CD4-positive, alpha-beta T cell (primary cell): ENCODE measurements at regions not wholly inside any gene's neighbourhood (a gene's known extent, or its start where the extent isn't known, plus 50 kb on each side); places are given as distances from the start of the nearest gene placed in this dataset.

ENCODE experiments used
- ATAC-seq: fragments of 200-7000 bp; cut with Tn5 transposase; one replicate; pipeline ENCODE4 v1.10.0; 2022; ENCODE audit warnings: mild to moderate bottlenecking; ENCODE audit not compliant: poor library complexity
- CTCF ChIA-PET: fragments of 350-600 bp; sonication (Branson Sonifier 250); formaldehyde crosslinking; loops from one replicate; lab custom pipeline; 2021; ENCODE audit warnings: antibody characterized with exemption, inconsistent platforms; lab: Charles Lee
- POLR2A ChIA-PET: fragments of 350-600 bp; sonication (Branson Sonifier 250); formaldehyde crosslinking; loops from one replicate; lab custom pipeline; 2021; ENCODE audit warnings: antibody characterized with exemption, inconsistent platforms; lab: Charles Lee
- DNase-seq, 14 experiments: peaks; one replicate each; pipeline ENCODE4 v3.0.0-alpha.2; 2013 to 2020; ENCODE audit warnings: mixed read lengths in 2 of 14
- H3K27ac ChIP-seq, 2 donors: one replicate each; pipeline versions ENCODE4 v1.5.1 to v1.7.0; 2013; ENCODE audit warnings: low read length in 2 of 2, low read depth in 1 of 2, mild to moderate bottlenecking in 1 of 2
- H3K27me3 ChIP-seq, 2 experiments: 1 replicate in 1 of 2; 2 replicates in 1 of 2; pipeline versions ENCODE4 v1.6.1 to v1.7.0; 2013; ENCODE audit warnings: low read length in 2 of 2, control low read depth in 1 of 2, mild to moderate bottlenecking in 1 of 2, moderate library complexity in 1 of 2; ENCODE audit not compliant: insufficient read depth in 2 of 2, control insufficient read depth in 1 of 2
- H3K36me3 ChIP-seq: one replicate; pipeline ENCODE4 v1.6.1; 2013; ENCODE audit warnings: low read length, control low read depth; ENCODE audit not compliant: insufficient read depth
- H3K4me1 ChIP-seq: one replicate; pipeline ENCODE4 v1.6.1; 2013; ENCODE audit warnings: low read length, control low read depth; ENCODE audit not compliant: insufficient read depth
- H3K4me3 ChIP-seq: one replicate; pipeline ENCODE4 v1.5.1; 2013; ENCODE audit warnings: mild to moderate bottlenecking, low read length, moderate library complexity
- H3K9me3 ChIP-seq, 2 experiments: 1 replicate in 1 of 2; 2 replicates in 1 of 2; pipeline versions ENCODE4 v1.6.1 to v1.7.0; 2013; ENCODE audit warnings: low read length in 2 of 2, mild to moderate bottlenecking in 2 of 2, control low read depth in 1 of 2, moderate library complexity in 1 of 2; ENCODE audit not compliant: control insufficient read depth in 1 of 2, insufficient read depth in 1 of 2
- H3K27ac Mint-ChIP-seq: one replicate; pipeline ENCODE4 v1.8.0; 2020; ENCODE audit warnings: mixed read lengths
- H3K27me3 Mint-ChIP-seq: one replicate; pipeline ENCODE4 v1.8.0; 2021; ENCODE audit warnings: mixed read lengths
- H3K36me3 Mint-ChIP-seq: one replicate; pipeline ENCODE4 v1.8.0; 2021; ENCODE audit warnings: low read depth, mixed read lengths
- H3K4me1 Mint-ChIP-seq: one replicate; pipeline ENCODE4 v1.8.0; 2021; ENCODE audit warnings: low read depth, mixed read lengths
- H3K4me3 Mint-ChIP-seq: one replicate; pipeline ENCODE4 v1.8.0; 2020; ENCODE audit warnings: mild to moderate bottlenecking, mixed read lengths
- H3K9me3 Mint-ChIP-seq: one replicate; pipeline ENCODE4 v1.8.0; 2020; ENCODE audit warnings: mixed read lengths
- CTCF ChIP-seq: fragments of 200-600 bp; IDR thresholded peaks from one replicate; pipeline ENCODE4 v1.8.0; 2022; ENCODE audit warnings: antibody characterized with exemption, mild to moderate bottlenecking
- intact Hi-C, 2 experiments: fragments of 100-400 bp; cut with DNase I in 1 of 2; cut with micrococcal nuclease in 1 of 2; formaldehyde crosslinking; loops; one replicate each; pipeline versions ENCODE4 v1.15.1 to v1.9.0; 2023 to 2025; cut with DNase I, micrococcal nuclease

- DNase-seq (no peak), ATAC-seq (no peak)
- H3K27me3 ChIP-seq = no peaks in the 10 kb centered on the region
- Mint-ChIP-seq H3K27ac (no peak overlapping the region), H3K4me3 (no peak overlapping the region), H3K36me3 (no peaks in the 10 kb centered on the region), H3K9me3 (no peaks in the 10 kb centered on the region), H3K4me1 (peaks cover 32% of the 10 kb centered on the region), H3K27me3 (no peaks in the 10 kb centered on the region)
- POLR2A ChIA-PET = interaction anchor here (0.6 kb wide), 1 partner anchor 130 kb away, joined by 3 read pairs; no protein-coding TSS in a partner anchor
- no peak overlapping the region for H3K4me3 ChIP-seq
- intact Hi-C loops = no loop called here
- H3K27ac ChIP-seq = no peak overlapping the region
- no peak for TF ChIP-seq CTCF
- peaks cover 21% of the 10 kb centered on the region for H3K4me1 ChIP-seq
- H3K36me3 ChIP-seq = peaks cover 3% of the 10 kb centered on the region
- CTCF ChIA-PET = interaction anchor here (1.2 kb wide), 1 partner anchor 21 kb away, joined by 3 read pairs; no protein-coding TSS in a partner anchor
- H3K9me3 ChIP-seq = no peaks in the 10 kb centered on the region
Observed at GRCh38 chr2:174664084-174664759, 66.6 kb upstream of the WIPF1 start.

- DNase-seq (no peak), ATAC-seq (no peak)
- no peak overlapping the region for H3K4me3 ChIP-seq
- intact Hi-C loops = no loop called here
- peaks cover 24% of the 10 kb centered on the region for H3K4me1 ChIP-seq
- H3K27me3 Mint-ChIP-seq = no peaks in the 10 kb centered on the region
- no peak for TF ChIP-seq CTCF
- ChIA-PET CTCF (interaction anchor here (1.2 kb wide), 1 partner anchor 20 kb away, joined by 3 read pairs; no protein-coding TSS in a partner anchor), POLR2A (interaction anchor here (0.6 kb wide), 1 partner anchor 129 kb away, joined by 3 read pairs; no protein-coding TSS in a partner anchor)
- H3K36me3 Mint-ChIP-seq = no peaks in the 10 kb centered on the region
- no peaks in the 10 kb centered on the region for H3K9me3 ChIP-seq
- H3K27me3 ChIP-seq = no peaks in the 10 kb centered on the region
- no peak overlapping the region for H3K4me3 Mint-ChIP-seq
- H3K27ac ChIP-seq = no peak overlapping the region
- no peaks in the 10 kb centered on the region for H3K9me3 Mint-ChIP-seq
- peaks cover 3% of the 10 kb centered on the region for H3K36me3 ChIP-seq
- no peak overlapping the region for H3K27ac Mint-ChIP-seq
- H3K4me1 Mint-ChIP-seq = peaks cover 29% of the 10 kb centered on the region
Observed at GRCh38 chr2:174663550-174663949, 65.9 kb upstream of the WIPF1 start.

GRCh38 chr2:174662859-174663258, 65.3 kb upstream of the WIPF1 start:
- Histone ChIP-seq H3K27me3 (no peaks in the 10 kb centered on the region), H3K9me3 (no peaks in the 10 kb centered on the region), H3K36me3 (peaks cover 3% of the 10 kb centered on the region), H3K4me3 (no peak overlapping the region), H3K4me1 (peaks cover 22% of the 10 kb centered on the region), H3K27ac (no peak overlapping the region)
- no peak for ATAC-seq
- CTCF ChIA-PET = interaction anchor here (1.1 kb wide), 1 partner anchor 24 kb away, joined by 3 read pairs; no protein-coding TSS in a partner anchor
- Mint-ChIP-seq H3K9me3 (no peaks in the 10 kb centered on the region), H3K4me1 (peaks cover 22% of the 10 kb centered on the region), H3K4me3 (no peak overlapping the region), H3K36me3 (no peaks in the 10 kb centered on the region), H3K27me3 (no peaks in the 10 kb centered on the region), H3K27ac (no peak overlapping the region)
- DNase-seq = no peak
- intact Hi-C loops = no loop called here
- no peak for TF ChIP-seq CTCF
- POLR2A ChIA-PET = no interaction called here
